22Rv1 (cell line): ENCODE measurements at regions not wholly inside any gene's neighbourhood (a gene's known extent, or its start where the extent isn't known, plus 50 kb on each side); places are given as distances from the start of the nearest gene placed in this dataset.

ENCODE experiments used
- ZFX ChIP-seq: fragments of 450-650 bp; IDR thresholded peaks from 2 replicates; pipeline ENCODE4 v1.6.1; 2017; ENCODE audit warnings: antibody characterized with exemption, borderline replicate concordance
- TF ChIP-seq, protein P1 (sequence below): fragments of 450-650 bp; IDR thresholded peaks from 2 replicates; pipeline ENCODE4 v1.5.1; 2017; ENCODE audit warnings: mild to moderate bottlenecking

DNA sequence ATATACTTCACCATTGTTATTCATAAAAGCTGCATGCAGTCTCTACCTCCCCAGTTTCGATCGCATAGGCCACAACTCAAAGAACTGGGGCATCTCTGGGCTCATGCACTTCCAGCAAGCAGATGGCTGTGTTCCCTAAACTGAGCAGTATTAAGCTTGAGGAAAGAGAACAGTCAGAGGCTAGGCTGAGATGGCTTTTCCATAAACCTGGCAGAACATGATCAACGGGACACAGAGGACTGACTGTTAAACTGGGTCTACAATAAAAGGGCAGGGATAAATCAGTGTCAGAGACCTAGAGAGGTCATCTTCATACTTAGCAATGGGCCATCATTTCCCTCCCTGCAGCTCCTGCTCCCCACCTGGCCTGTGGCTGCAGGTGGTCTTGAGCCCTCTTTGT lies 171.0 kb upstream of the NECTIN1 start:
- TF ChIP-seq, protein P1, sequence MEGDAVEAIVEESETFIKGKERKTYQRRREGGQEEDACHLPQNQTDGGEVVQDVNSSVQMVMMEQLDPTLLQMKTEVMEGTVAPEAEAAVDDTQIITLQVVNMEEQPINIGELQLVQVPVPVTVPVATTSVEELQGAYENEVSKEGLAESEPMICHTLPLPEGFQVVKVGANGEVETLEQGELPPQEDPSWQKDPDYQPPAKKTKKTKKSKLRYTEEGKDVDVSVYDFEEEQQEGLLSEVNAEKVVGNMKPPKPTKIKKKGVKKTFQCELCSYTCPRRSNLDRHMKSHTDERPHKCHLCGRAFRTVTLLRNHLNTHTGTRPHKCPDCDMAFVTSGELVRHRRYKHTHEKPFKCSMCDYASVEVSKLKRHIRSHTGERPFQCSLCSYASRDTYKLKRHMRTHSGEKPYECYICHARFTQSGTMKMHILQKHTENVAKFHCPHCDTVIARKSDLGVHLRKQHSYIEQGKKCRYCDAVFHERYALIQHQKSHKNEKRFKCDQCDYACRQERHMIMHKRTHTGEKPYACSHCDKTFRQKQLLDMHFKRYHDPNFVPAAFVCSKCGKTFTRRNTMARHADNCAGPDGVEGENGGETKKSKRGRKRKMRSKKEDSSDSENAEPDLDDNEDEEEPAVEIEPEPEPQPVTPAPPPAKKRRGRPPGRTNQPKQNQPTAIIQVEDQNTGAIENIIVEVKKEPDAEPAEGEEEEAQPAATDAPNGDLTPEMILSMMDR = no peak
- no peak for TF ChIP-seq ZFX
